Mammary epithelial cell (primary cell): ENCODE measurements at regions not wholly inside any gene's neighbourhood (a gene's known extent, or its start where the extent isn't known, plus 50 kb on each side); places are given as distances from the start of the nearest gene placed in this dataset.

ENCODE experiments used
- EZH2 ChIP-seq: IDR thresholded peaks from 2 replicates; pipeline ENCODE4 v1.6.1; 2012; ENCODE audit warnings: low read length, inconsistent platforms, borderline replicate concordance
- TF ChIP-seq, protein P1 (sequence below), 2 donors: IDR thresholded peaks in 1 of 2; conservative IDR thresholded peaks in 1 of 2; 2 replicates each; pipeline ENCODE4 v1.5.1; 2011 to 2012; ENCODE audit warnings: inconsistent platforms in 2 of 2, low read length in 2 of 2, mild to moderate bottlenecking in 2 of 2, control low read depth in 1 of 2, low read depth in 1 of 2; ENCODE audit not compliant: insufficient read depth in 1 of 2; ENCODE audit errors: extremely low read depth in 1 of 2

DNA sequence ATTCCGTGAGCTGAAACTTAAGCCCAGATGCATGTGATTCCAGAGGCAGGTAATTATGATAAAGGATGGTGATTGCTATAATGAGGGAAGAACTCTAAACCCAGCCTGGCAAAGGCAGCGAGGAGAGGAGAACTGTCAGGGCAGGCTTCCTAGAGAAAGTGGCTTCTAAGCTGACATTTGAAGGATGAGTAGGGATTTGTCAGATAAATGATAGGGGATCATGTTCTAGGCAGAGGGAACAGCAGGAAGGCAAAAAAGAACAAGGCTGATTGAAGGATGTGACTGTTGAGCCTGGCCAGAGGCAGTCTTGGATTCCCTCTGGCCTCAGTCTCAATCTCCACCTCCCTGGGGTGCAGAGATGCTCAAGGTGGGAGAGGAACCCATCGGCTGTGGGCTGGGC is 146.4 kb upstream of the POU3F1 start:
- TF ChIP-seq, protein P1, sequence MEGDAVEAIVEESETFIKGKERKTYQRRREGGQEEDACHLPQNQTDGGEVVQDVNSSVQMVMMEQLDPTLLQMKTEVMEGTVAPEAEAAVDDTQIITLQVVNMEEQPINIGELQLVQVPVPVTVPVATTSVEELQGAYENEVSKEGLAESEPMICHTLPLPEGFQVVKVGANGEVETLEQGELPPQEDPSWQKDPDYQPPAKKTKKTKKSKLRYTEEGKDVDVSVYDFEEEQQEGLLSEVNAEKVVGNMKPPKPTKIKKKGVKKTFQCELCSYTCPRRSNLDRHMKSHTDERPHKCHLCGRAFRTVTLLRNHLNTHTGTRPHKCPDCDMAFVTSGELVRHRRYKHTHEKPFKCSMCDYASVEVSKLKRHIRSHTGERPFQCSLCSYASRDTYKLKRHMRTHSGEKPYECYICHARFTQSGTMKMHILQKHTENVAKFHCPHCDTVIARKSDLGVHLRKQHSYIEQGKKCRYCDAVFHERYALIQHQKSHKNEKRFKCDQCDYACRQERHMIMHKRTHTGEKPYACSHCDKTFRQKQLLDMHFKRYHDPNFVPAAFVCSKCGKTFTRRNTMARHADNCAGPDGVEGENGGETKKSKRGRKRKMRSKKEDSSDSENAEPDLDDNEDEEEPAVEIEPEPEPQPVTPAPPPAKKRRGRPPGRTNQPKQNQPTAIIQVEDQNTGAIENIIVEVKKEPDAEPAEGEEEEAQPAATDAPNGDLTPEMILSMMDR (conservative IDR thresholded peaks at IDR 0.05 in 1 of 2, IDR thresholded peaks at IDR 0.05 in 1 of 2; ENCODE audit: extremely low read depth in 1 of 2, insufficient read depth in 1 of 2, low read depth in 1 of 2, low read length in 2 of 2): no peak
- TF ChIP-seq EZH2: no peak
